ENCODE measurements at regions not wholly inside any gene's neighbourhood (a gene's known extent, or its start where the extent isn't known, plus 50 kb on each side); places are given as distances from the start of the nearest gene placed in this dataset.
A peak's percentile ranks its signal among the peaks of the same experiment; 100 is the strongest.

DNA sequence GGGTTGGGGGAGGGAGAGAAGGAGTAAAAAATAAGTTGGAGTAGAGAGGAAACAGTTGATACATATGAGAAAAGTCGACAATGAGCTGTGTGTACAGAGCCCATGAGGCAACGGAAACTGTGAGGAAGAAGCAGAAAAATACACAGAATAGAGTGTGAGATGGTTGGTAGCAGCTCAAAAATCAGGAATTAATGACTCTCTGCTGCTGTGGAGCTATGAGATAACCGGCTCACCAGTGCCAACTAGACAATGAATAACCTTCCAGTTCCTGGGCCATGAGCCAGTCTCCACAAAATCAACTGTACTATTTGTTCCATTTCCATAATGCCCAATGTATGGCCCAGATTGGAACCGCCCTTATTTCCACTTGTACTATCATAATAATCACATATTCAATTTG is 53.1 kb upstream of the NREP start:
- Histone ChIP-seq H2BK12ac (ENCODE audit: low read length) (no peak overlapping the region), H3K23ac (ENCODE audit: low read depth, low read length, poor library complexity) (no peak overlapping the region), H3K9me3 (replicated peaks in 1 of 2; ENCODE audit: control insufficient read depth in 2 of 2, insufficient read depth in 1 of 2, low read depth in 1 of 2, low read length in 2 of 2) (no peaks in the 10 kb centered on the region), H3K14ac (ENCODE audit: low read length) (peak overlapping the region; percentile 38), H3K4ac (ENCODE audit: low read length) (no peak overlapping the region), H4K91ac (ENCODE audit: low read depth, low read length, poor library complexity) (no peak overlapping the region), H3K27ac (replicated peaks; ENCODE audit: low read length) (no peak overlapping the region), H2AK5ac (ENCODE audit: low read depth, low read length) (no peak overlapping the region), H3K4me1 (ENCODE audit: control insufficient read depth in 2 of 2, insufficient read depth in 1 of 2, low read depth in 1 of 2, low read length in 2 of 2) (no peaks in the 10 kb centered on the region), H2BK15ac (ENCODE audit: low read length) (no peak overlapping the region), H3K18ac (ENCODE audit: low read length) (no peak overlapping the region), H3K79me1 (ENCODE audit: low read depth, low read length) (no peaks in the 10 kb centered on the region), H2BK5ac (ENCODE audit: low read length) (no peak overlapping the region), H3K36me3 (replicated peaks in 1 of 2; ENCODE audit: control insufficient read depth in 2 of 2, insufficient read depth in 2 of 2, low read length in 2 of 2) (no peaks in the 10 kb centered on the region), H3K4me2 (ENCODE audit: insufficient read depth, low read length, poor library complexity, severe bottlenecking) (no peak overlapping the region), H3K9ac (ENCODE audit: low read depth, low read length, poor library complexity) (no peak overlapping the region), H2AFZ (ENCODE audit: low read length) (no peak overlapping the region), H3K27me3 (ENCODE audit: control insufficient read depth in 3 of 3, insufficient read depth in 3 of 3, low read depth in 1 of 3, low read length in 3 of 3) (no peaks in the 10 kb centered on the region), H4K8ac (ENCODE audit: low read depth, low read length) (peak overlapping the region; percentile 43), H2BK120ac (ENCODE audit: low read depth, low read length) (no peak overlapping the region), H3K4me3 (ENCODE audit: low read length in 2 of 2) (no peak overlapping the region)
- WGBS, 2 donors (ENCODE audit: extremely low coverage in 2 of 2, insufficient read length in 2 of 2, insufficient replicate concordance in 1 of 2): 100% methylated on average over 1 of the region's 4 CpGs; no CpG with 5 or more reads in 1 of the 2 donors
- DNase-seq (ENCODE audit: low spot score): no peak
